WTC11 (cell line): ENCODE measurements at regions not wholly inside any gene's neighbourhood (a gene's known extent, or its start where the extent isn't known, plus 50 kb on each side); places are given as distances from the start of the nearest gene placed in this dataset.

ENCODE experiments used
- ATAC-seq: fragments of 200-7000 bp; cut with Tn5 transposase; 2 replicates; pipeline ENCODE4 v1.10.0; 2021; ENCODE audit warnings: mild to moderate bottlenecking, moderate library complexity
- CTCF ChIA-PET: fragments of 300-600 bp; sonication (Branson Sonifier 250); formaldehyde crosslinking; loops from one replicate; lab custom pipeline; 2021; ENCODE audit warnings: antibody characterized with exemption; lab: Charles Lee
- POLR2A ChIA-PET: fragments of 350-600 bp; sonication (Branson Sonifier 250); formaldehyde crosslinking; loops from one replicate; lab custom pipeline; 2021; ENCODE audit warnings: antibody characterized with exemption; lab: Charles Lee
- DNase-seq: peaks from one replicate; pipeline ENCODE4 v3.0.0; 2021; ENCODE audit warnings: low spot score
- H3K27ac Mint-ChIP-seq: 2 replicates; pipeline ENCODE4 v1.8.0; 2021; ENCODE audit warnings: mixed read lengths
- H3K27me3 Mint-ChIP-seq: 2 replicates; pipeline ENCODE4 v1.8.0; 2021; ENCODE audit warnings: low read depth, mild to moderate bottlenecking, moderate library complexity, mixed read lengths
- H3K36me3 Mint-ChIP-seq: 2 replicates; pipeline ENCODE4 v1.8.0; 2021; ENCODE audit warnings: mixed read lengths
- H3K4me1 Mint-ChIP-seq: 2 replicates; pipeline ENCODE4 v1.8.0; 2022; ENCODE audit warnings: mixed read lengths
- H3K4me3 Mint-ChIP-seq: 2 replicates; pipeline ENCODE4 v1.8.0; 2021; ENCODE audit warnings: mild to moderate bottlenecking, moderate library complexity, mixed read lengths
- H3K9me3 Mint-ChIP-seq: 2 replicates; pipeline ENCODE4 v1.8.0; 2021; ENCODE audit warnings: mixed read lengths
- CREM ChIP-seq: sonication (generic); formaldehyde crosslinking; IDR thresholded peaks from 2 replicates; pipeline ENCODE4 v1.8.1; 2022; ENCODE audit warnings: mild to moderate bottlenecking, missing genetic modification reagents, moderate library complexity
- EMX1 ChIP-seq: fragments of 250-450 bp; sonication (Bioruptor Pico); IDR thresholded peaks from 2 replicates; pipeline ENCODE4 v1.8.0; 2021; ENCODE audit warnings: mild to moderate bottlenecking
- FOXP1 ChIP-seq: sonication (generic); formaldehyde crosslinking; IDR thresholded peaks from 2 replicates; pipeline ENCODE4 v1.8.0; 2022; ENCODE audit warnings: missing genetic modification reagents, mild to moderate bottlenecking, moderate library complexity, borderline replicate concordance
- NFYB ChIP-seq: sonication (generic); formaldehyde crosslinking; conservative IDR thresholded peaks from 2 replicates; pipeline ENCODE4 v1.8.0; 2022; ENCODE audit warnings: low read depth, missing genetic modification reagents
- OVOL2 ChIP-seq: fragments of 250-450 bp; sonication (Bioruptor Pico); IDR thresholded peaks from 2 replicates; pipeline ENCODE4 v1.9.0; 2021; ENCODE audit warnings: mild to moderate bottlenecking, borderline replicate concordance
- ZNF138 ChIP-seq: sonication (generic); formaldehyde crosslinking; conservative IDR thresholded peaks from 2 replicates; pipeline ENCODE4 v1.8.1; 2022; ENCODE audit warnings: mild to moderate bottlenecking, moderate library complexity, missing genetic modification reagents
- ZNF219 ChIP-seq: sonication (generic); formaldehyde crosslinking; IDR thresholded peaks from 2 replicates; pipeline ENCODE4 v1.8.0; 2023; ENCODE audit warnings: missing genetic modification reagents, mild to moderate bottlenecking, borderline replicate concordance
- TF ChIP-seq, protein P1 (sequence below): sonication (generic); formaldehyde crosslinking; IDR thresholded peaks from 2 replicates; pipeline ENCODE4 v1.8.0; 2022; ENCODE audit warnings: mild to moderate bottlenecking, missing genetic modification reagents
- TF ChIP-seq, protein P2 (sequence below): fragments of 250-450 bp; sonication (Bioruptor Pico); IDR thresholded peaks from 2 replicates; pipeline ENCODE4 v2.1.2; 2022; ENCODE audit warnings: mild to moderate bottlenecking, moderate library complexity
- TF ChIP-seq, protein P3 (sequence below): fragments of 250-450 bp; sonication (Bioruptor Pico); IDR thresholded peaks from 2 replicates; pipeline ENCODE4 v1.9.0; 2021; ENCODE audit warnings: moderate library complexity, mild to moderate bottlenecking, inconsistent platforms, borderline replicate concordance
- TF ChIP-seq, protein P4 (sequence below): sonication (generic); formaldehyde crosslinking; IDR thresholded peaks from 2 replicates; pipeline ENCODE4 v1.8.1; 2022; ENCODE audit warnings: low read depth, mild to moderate bottlenecking, moderate library complexity, missing genetic modification reagents, borderline replicate concordance
- TF ChIP-seq, protein P5 (sequence below): sonication (generic); formaldehyde crosslinking; IDR thresholded peaks from 2 replicates; pipeline ENCODE4 v1.8.0; 2022; ENCODE audit warnings: mild to moderate bottlenecking, missing genetic modification reagents
- TF ChIP-seq, protein P6 (sequence below): fragments of 250-450 bp; sonication (Bioruptor Pico); IDR thresholded peaks from 2 replicates; pipeline ENCODE4 v1.9.0; 2021; ENCODE audit warnings: mild to moderate bottlenecking
- TF ChIP-seq, protein P7 (sequence below): fragments of 250-450 bp; sonication (Bioruptor Pico); conservative IDR thresholded peaks from 2 replicates; pipeline ENCODE4 v1.9.0; 2021; ENCODE audit warnings: mild to moderate bottlenecking
- TF ChIP-seq, protein P8 (sequence below): sonication (generic); formaldehyde crosslinking; IDR thresholded peaks from 2 replicates; pipeline ENCODE4 v1.8.1; 2022; ENCODE audit warnings: low read depth, missing genetic modification reagents, borderline replicate concordance
- TF ChIP-seq, protein P9 (sequence below): sonication (generic); formaldehyde crosslinking; conservative IDR thresholded peaks from 2 replicates; pipeline ENCODE4 v1.8.1; 2023; ENCODE audit warnings: mild to moderate bottlenecking, low read depth, missing genetic modification reagents, moderate library complexity
- TF ChIP-seq, protein P10 (sequence below): sonication (generic); formaldehyde crosslinking; IDR thresholded peaks from 2 replicates; pipeline ENCODE4 v1.8.1; 2022; ENCODE audit warnings: missing genetic modification reagents, borderline replicate concordance

DNA sequence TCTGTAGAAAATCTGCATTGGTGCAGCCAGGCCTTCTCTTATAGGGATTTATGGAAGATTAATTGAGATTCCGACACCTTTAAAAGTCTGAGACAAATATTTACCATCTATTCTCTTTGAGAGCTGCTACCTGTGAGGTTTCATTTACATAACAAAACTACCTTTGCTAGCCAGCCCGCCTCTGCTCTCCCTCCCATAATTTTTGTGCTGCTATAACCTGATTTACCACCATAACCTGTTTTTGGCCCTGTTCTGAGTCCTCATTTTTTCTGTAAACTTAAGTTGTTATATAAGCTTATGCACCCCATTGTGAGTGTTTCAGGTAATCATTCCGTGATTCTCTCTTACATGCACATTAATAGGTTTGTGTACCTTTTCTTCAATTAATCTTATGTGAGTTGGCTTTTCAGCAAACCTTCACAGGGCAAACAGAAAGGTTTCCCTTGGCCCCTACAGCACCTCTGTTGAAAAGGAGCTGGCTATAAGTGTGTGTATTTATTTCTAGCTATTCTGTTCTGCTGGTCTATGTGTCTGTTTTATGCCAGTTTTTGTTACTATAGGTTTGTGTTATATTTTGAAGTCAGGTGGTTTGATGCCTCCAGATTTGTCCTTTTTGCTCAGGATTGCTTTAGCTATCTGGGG, 114.9 kb upstream of the XIRP2 start:
- Mint-ChIP-seq H3K4me1 (peaks cover 51% of the 10 kb centered on the region), H3K36me3 (peaks cover 11% of the 10 kb centered on the region), H3K27ac (peak overlapping the region; percentile 80), H3K4me3 (peak overlapping the region; percentile 42), H3K9me3 (peaks cover 16% of the 10 kb centered on the region), H3K27me3 (no peaks in the 10 kb centered on the region)
- ATAC-seq (peak; percentile 90), DNase-seq (no peak)
- POLR2A ChIA-PET: interaction anchor here (0.8 kb wide), 1 partner anchor 10 kb away, joined by 3 read pairs; no protein-coding TSS in a partner anchor
- TF ChIP-seq, protein P1, sequence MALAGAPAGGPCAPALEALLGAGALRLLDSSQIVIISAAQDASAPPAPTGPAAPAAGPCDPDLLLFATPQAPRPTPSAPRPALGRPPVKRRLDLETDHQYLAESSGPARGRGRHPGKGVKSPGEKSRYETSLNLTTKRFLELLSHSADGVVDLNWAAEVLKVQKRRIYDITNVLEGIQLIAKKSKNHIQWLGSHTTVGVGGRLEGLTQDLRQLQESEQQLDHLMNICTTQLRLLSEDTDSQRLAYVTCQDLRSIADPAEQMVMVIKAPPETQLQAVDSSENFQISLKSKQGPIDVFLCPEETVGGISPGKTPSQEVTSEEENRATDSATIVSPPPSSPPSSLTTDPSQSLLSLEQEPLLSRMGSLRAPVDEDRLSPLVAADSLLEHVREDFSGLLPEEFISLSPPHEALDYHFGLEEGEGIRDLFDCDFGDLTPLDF (CRISPR knock-in tag): no peak
- TF ChIP-seq ZNF219 (CRISPR knock-in tag): no peak
- TF ChIP-seq, protein P2, sequence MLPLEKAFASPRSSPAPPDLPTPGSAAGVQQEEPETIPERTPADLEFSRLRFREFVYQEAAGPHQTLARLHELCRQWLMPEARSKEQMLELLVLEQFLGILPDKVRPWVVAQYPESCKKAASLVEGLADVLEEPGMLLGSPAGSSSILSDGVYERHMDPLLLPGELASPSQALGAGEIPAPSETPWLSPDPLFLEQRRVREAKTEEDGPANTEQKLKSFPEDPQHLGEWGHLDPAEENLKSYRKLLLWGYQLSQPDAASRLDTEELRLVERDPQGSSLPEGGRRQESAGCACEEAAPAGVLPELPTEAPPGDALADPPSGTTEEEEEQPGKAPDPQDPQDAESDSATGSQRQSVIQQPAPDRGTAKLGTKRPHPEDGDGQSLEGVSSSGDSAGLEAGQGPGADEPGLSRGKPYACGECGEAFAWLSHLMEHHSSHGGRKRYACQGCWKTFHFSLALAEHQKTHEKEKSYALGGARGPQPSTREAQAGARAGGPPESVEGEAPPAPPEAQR (CRISPR knock-in tag): no peak
- no peak for TF ChIP-seq OVOL2 (CRISPR knock-in tag)
- CTCF ChIA-PET: interaction anchor here (1.1 to 1.8 kb wide), 2 partner anchors 9 to 234 kb away, joined by 4 to 7 read pairs; no protein-coding TSS in a partner anchor

DNA sequence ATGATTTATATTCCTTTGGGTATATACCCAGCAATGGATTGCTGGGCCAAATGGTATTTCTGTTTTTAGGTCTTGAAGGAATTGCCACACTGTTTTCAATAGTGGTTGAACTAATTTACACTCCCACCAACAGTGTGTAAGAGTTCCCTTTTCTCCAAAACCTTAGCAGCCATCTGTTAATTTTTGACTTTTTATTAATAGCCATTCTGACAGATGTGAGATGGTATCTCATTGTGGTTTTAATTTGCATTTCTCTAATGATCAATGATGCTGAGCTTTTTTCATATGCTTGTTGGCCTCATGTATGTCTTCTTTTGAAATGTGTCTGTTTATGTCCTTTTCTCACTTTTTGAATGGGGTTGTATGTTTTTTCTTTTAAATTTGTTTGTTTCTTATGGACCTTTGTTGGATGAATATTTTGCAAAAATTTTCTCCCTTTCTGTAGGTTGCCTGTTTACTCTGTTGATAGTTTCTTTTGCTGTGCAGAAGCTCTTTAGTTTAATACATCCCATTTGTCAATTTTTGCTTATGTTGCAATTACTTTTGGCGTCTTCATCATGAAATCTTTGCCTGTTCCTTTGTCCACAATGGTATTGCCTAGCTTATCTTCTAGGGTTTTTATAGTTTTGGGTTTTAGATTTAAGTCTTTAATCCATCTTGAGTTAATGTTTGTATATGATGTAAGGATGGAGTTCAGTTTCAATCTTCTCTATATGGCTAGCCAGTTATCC, 119.7 kb upstream of the XIRP2 start:
- ChIA-PET POLR2A (no interaction called here), CTCF (no interaction called here)
- no peak overlapping the region for H3K4me3 Mint-ChIP-seq
- ATAC-seq (no peak), DNase-seq (no peak)
- peaks cover 11% of the 10 kb centered on the region for H3K36me3 Mint-ChIP-seq
- peaks cover 16% of the 10 kb centered on the region for H3K9me3 Mint-ChIP-seq
- no peaks in the 10 kb centered on the region for H3K27me3 Mint-ChIP-seq
- peaks cover 61% of the 10 kb centered on the region for H3K4me1 Mint-ChIP-seq
- no peak overlapping the region for H3K27ac Mint-ChIP-seq
- TF ChIP-seq ZNF138 (CRISPR knock-in tag): no peak
- TF ChIP-seq, protein P3, sequence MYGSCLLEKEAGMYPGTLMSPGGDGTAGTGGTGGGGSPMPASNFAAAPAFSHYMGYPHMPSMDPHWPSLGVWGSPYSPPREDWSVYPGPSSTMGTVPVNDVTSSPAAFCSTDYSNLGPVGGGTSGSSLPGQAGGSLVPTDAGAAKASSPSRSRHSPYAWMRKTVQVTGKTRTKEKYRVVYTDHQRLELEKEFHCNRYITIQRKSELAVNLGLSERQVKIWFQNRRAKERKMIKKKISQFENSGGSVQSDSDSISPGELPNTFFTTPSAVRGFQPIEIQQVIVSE (CRISPR knock-in tag): no peak
- TF ChIP-seq, protein P4, sequence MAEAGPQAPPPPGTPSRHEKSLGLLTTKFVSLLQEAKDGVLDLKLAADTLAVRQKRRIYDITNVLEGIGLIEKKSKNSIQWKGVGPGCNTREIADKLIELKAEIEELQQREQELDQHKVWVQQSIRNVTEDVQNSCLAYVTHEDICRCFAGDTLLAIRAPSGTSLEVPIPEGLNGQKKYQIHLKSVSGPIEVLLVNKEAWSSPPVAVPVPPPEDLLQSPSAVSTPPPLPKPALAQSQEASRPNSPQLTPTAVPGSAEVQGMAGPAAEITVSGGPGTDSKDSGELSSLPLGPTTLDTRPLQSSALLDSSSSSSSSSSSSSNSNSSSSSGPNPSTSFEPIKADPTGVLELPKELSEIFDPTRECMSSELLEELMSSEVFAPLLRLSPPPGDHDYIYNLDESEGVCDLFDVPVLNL: no peak
- TF ChIP-seq, protein P5, sequence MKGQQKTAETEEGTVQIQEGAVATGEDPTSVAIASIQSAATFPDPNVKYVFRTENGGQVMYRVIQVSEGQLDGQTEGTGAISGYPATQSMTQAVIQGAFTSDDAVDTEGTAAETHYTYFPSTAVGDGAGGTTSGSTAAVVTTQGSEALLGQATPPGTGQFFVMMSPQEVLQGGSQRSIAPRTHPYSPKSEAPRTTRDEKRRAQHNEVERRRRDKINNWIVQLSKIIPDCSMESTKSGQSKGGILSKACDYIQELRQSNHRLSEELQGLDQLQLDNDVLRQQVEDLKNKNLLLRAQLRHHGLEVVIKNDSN: no peak
- no peak for TF ChIP-seq FOXP1 (CRISPR knock-in tag)
- TF ChIP-seq, protein P6, sequence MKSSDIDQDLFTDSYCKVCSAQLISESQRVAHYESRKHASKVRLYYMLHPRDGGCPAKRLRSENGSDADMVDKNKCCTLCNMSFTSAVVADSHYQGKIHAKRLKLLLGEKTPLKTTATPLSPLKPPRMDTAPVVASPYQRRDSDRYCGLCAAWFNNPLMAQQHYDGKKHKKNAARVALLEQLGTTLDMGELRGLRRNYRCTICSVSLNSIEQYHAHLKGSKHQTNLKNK (CRISPR knock-in tag): no peak
- TF ChIP-seq, protein P7, sequence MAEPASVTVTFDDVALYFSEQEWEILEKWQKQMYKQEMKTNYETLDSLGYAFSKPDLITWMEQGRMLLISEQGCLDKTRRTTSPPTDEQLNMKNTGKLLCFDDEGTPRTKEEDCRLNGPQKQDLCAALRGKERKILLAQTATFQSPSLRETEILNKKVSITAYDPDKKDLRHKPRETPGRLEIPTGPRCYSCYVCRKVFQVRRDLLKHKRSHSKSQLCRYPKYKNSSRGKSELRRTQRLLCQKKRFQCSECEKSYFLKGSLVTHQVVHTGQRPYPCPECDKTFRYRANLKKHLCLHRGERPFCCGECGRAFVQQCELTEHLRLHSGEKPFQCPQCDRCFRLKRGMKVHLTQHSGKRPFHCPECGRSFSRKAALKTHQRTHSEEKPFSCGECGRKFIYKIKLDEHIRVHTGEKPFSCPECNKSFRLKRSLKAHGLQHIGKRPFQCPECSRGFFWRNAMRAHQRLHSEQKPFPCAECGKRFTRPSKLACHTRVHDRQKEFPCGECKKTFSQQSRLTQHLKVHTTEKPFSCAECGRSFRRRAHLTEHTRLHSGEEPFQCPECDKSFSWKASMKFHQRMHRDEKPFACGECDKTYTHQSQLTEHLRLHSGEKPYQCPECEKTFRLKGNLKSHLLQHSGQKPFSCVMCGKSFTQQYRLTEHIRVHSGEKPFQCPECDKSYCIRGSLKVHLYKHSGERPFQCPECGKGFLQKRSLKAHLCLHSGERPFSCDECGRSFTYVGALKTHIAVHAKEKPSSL: no peak
- no peak for TF ChIP-seq NFYB (CRISPR knock-in tag)
- TF ChIP-seq, protein P8, sequence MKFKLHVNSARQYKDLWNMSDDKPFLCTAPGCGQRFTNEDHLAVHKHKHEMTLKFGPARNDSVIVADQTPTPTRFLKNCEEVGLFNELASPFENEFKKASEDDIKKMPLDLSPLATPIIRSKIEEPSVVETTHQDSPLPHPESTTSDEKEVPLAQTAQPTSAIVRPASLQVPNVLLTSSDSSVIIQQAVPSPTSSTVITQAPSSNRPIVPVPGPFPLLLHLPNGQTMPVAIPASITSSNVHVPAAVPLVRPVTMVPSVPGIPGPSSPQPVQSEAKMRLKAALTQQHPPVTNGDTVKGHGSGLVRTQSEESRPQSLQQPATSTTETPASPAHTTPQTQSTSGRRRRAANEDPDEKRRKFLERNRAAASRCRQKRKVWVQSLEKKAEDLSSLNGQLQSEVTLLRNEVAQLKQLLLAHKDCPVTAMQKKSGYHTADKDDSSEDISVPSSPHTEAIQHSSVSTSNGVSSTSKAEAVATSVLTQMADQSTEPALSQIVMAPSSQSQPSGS (CRISPR knock-in tag): no peak
- TF ChIP-seq, protein P9, sequence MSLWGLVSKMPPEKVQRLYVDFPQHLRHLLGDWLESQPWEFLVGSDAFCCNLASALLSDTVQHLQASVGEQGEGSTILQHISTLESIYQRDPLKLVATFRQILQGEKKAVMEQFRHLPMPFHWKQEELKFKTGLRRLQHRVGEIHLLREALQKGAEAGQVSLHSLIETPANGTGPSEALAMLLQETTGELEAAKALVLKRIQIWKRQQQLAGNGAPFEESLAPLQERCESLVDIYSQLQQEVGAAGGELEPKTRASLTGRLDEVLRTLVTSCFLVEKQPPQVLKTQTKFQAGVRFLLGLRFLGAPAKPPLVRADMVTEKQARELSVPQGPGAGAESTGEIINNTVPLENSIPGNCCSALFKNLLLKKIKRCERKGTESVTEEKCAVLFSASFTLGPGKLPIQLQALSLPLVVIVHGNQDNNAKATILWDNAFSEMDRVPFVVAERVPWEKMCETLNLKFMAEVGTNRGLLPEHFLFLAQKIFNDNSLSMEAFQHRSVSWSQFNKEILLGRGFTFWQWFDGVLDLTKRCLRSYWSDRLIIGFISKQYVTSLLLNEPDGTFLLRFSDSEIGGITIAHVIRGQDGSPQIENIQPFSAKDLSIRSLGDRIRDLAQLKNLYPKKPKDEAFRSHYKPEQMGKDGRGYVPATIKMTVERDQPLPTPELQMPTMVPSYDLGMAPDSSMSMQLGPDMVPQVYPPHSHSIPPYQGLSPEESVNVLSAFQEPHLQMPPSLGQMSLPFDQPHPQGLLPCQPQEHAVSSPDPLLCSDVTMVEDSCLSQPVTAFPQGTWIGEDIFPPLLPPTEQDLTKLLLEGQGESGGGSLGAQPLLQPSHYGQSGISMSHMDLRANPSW (CRISPR knock-in tag): no peak
- TF ChIP-seq, protein P10, sequence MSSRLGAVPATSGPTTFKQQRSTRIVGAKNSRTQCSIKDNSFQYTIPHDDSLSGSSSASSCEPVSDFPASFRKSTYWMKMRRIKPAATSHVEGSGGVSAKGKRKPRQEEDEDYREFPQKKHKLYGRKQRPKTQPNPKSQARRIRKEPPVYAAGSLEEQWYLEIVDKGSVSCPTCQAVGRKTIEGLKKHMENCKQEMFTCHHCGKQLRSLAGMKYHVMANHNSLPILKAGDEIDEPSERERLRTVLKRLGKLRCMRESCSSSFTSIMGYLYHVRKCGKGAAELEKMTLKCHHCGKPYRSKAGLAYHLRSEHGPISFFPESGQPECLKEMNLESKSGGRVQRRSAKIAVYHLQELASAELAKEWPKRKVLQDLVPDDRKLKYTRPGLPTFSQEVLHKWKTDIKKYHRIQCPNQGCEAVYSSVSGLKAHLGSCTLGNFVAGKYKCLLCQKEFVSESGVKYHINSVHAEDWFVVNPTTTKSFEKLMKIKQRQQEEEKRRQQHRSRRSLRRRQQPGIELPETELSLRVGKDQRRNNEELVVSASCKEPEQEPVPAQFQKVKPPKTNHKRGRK (CRISPR knock-in tag): no peak
- no peak for TF ChIP-seq EMX1
- no peak for TF ChIP-seq CREM
- no peak for TF ChIP-seq ZNF219 (CRISPR knock-in tag)
